ENCODE measurements at regions not wholly inside any gene's neighbourhood (a gene's known extent, or its start where the extent isn't known, plus 50 kb on each side); places are given as distances from the start of the nearest gene placed in this dataset.

- DNase-seq (ENCODE audit: low spot score), result no peak
Measured at GRCh38 chr9:126261584-126262356, 64.9 kb upstream of the MVB12B start.

GRCh38 chr9:126262738-126263137 is 63.9 kb upstream of the MVB12B start:
- no peak for DNase-seq (ENCODE audit: low spot score)

DNA sequence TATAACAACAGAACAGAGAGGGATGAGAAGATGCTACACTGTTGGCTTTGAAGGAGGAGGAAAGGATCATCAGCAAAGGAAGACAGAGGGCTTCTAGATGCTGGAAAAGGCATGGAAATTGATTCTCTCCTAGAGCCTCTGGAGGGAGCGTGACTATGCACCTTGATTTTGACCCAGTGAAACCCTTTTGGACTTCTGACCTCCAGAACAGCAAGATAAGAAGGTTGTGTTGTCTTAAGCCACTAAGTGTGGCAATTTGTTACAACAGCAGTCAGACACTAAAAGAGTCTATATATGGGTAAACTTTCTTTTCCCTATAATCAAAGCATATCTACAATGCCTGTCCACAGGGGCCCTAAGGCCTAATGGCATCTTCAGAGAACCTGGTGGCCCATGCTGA is 56.1 kb upstream of the MVB12B start:
- DNase-seq (ENCODE audit: low spot score), result no peak

- peak; percentile 5 for DNase-seq (ENCODE audit: low spot score)
Measured at GRCh38 chr9:126275386-126276001, 51.1 kb upstream of the MVB12B start.

DNA sequence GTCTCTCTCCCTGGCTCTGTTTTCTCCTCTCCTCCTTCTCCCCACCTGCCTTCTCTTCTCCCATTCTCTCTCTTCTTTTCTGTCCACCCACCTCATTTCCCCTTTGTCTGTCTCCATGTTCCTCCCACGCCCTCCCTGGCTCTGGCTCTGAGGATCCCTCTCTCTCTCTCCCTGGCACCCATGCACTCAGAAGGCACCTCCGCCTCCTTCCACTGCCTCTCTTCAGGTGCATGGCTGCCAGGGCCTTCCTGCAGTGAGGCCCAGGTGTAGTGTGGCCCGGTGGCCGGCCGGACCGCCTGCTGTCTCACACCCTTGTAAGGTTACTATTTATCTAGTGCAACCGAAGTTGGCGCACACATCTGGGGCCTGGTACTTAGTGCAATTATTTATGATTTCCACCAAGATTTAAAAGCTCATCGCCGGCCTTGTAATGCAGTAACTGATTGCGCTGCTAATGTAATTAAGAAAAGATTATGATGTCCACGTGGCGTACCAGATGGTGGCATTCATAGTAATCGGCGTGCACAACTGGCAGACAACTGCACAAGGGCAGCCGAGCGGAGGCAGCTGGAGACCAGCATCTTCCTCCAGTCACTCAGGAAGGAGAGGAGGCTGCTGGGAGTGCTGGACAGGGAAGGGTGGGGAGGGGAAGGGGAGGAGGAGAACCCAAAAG is 50.4 kb upstream of the MVB12B start:
- DNase-seq (ENCODE audit: low spot score), result no peak

All from cerebellar cortex (tissue), 1 donor.